Germinal center (tissue), 1 donor: ENCODE measurements at regions not wholly inside any gene's neighbourhood (a gene's known extent, or its start where the extent isn't known, plus 50 kb on each side); places are given as distances from the start of the nearest gene placed in this dataset.

Experiments
- DNase-seq: peaks from one replicate; pipeline ENCODE4 v3.0.0; 2012; ENCODE audit warnings: mixed read lengths, low spot score

GRCh38 chr1:4586611-4587160 lies 67.7 kb upstream of the AJAP1 start:
- DNase-seq, result no peak

- DNase-seq, result no peak
Measured at GRCh38 chr1:4587721-4588120, 66.7 kb upstream of the AJAP1 start.

- no peak for DNase-seq
Measured at GRCh38 chr1:4590756-4591155, 63.7 kb upstream of the AJAP1 start.

GRCh38 chr1:4591926-4592325 lies 62.5 kb upstream of the AJAP1 start:
- no peak for DNase-seq

GRCh38 chr1:4593106-4593505 lies 61.3 kb upstream of the AJAP1 start:
- no peak for DNase-seq

- no peak for DNase-seq
Measured at GRCh38 chr1:4594286-4594991, 60.0 kb upstream of the AJAP1 start.

GRCh38 chr1:4595341-4596225 lies 58.8 kb upstream of the AJAP1 start:
- no peak for DNase-seq

- DNase-seq, result no peak
Measured at GRCh38 chr1:4596486-4596885, 57.9 kb upstream of the AJAP1 start.

- no peak for DNase-seq
Measured at GRCh38 chr1:4597020-4597419, 57.4 kb upstream of the AJAP1 start.

GRCh38 chr1:4598561-4598960 lies 55.8 kb upstream of the AJAP1 start:
- DNase-seq, result no peak

- DNase-seq, result no peak
Measured at GRCh38 chr1:4599521-4599920, 54.9 kb upstream of the AJAP1 start.

- no peak for DNase-seq
Measured at GRCh38 chr1:4599951-4600481, 54.4 kb upstream of the AJAP1 start.

GRCh38 chr1:4600615-4601460 lies 53.6 kb upstream of the AJAP1 start:
- DNase-seq, result no peak

GRCh38 chr1:4601941-4602340 lies 52.5 kb upstream of the AJAP1 start:
- no peak for DNase-seq

GRCh38 chr1:4602462-4603294 lies 51.7 kb upstream of the AJAP1 start:
- DNase-seq, result no peak

- no peak for DNase-seq
Measured at GRCh38 chr1:4603295-4604110, 50.9 kb upstream of the AJAP1 start.
